ENCODE measurements at regions not wholly inside any gene's neighbourhood (a gene's known extent, or its start where the extent isn't known, plus 50 kb on each side); places are given as distances from the start of the nearest gene placed in this dataset.

GRCh38 chr6:166252601-166253000, 55.6 kb downstream of the PRR18 start:
- TF ChIP-seq CTCF (IDR thresholded peaks at IDR 0.05; ENCODE audit: low read length) (no peak), EZH2 (IDR thresholded peaks at IDR 0.05; ENCODE audit: borderline replicate concordance, low read length) (no peak)

Measured in OCI-LY1 (cell line).